K562 (cell line): ENCODE measurements at regions not wholly inside any gene's neighbourhood (a gene's known extent, or its start where the extent isn't known, plus 50 kb on each side); places are given as distances from the start of the nearest gene placed in this dataset.

ENCODE experiments used
- ATAC-seq: fragments of 200-7000 bp; cut with Tn5 transposase; 3 replicates; pipeline ENCODE4 v1.9.1; 2020; ENCODE audit warnings: moderate library complexity
- BruUV-seq: library from RNA; stranded (reverse); fragments of 400-500 nt; replicated peaks from 2 replicates; lab custom pipeline; 2021; lab: Mats Ljungman, UMichigan
- CTCF ChIA-PET: fragments of 300-600 bp; formaldehyde crosslinking; extraction: SDS; loops from one replicate; lab custom pipeline; 2021; ENCODE audit warnings: low intra/inter-chr PET ratio; lab: Yijun Ruan, JAX
- POLR2A ChIA-PET: fragments of 300-600, 350-650 bp; sonication (Branson Sonifier 250); formaldehyde crosslinking; extraction: SDS; loops from one replicate; lab custom pipeline; 2021; ENCODE audit warnings: antibody characterized with exemption, inconsistent platforms; lab: Yijun Ruan, JAX
- DNase-seq, 4 experiments: peaks; one replicate each; pipeline versions ENCODE4 v3.0.0 to v3.0.0-alpha.2; 2011 to 2018; ENCODE audit warnings: low spot score in 3 of 4, mixed read lengths in 3 of 4; ENCODE audit errors: extremely low read depth in 1 of 4
- FAIRE-seq: peaks from 2 replicates; lab custom pipeline; 2011; peaks lifted over from hg19 to GRCh38; lab: Jason Lieb, UNC
- H2AFZ ChIP-seq: 2 replicates; pipeline ENCODE4 v1.6.0; 2011; ENCODE audit warnings: low read depth, low read length, control low read depth, inconsistent platforms
- H3K27ac ChIP-seq: fragments of 200-600 bp; 3 replicates; pipeline ENCODE4 v1.8.0; 2011; ENCODE audit warnings: low read depth, mild to moderate bottlenecking, control low read depth, inconsistent platforms, low read length, moderate library complexity, mixed read lengths; ENCODE audit errors: extremely low read depth
- H3K27me3 ChIP-seq, 2 experiments: fragments of 300-600 bp in 1 of 2; 2 replicates in 1 of 2; 3 replicates in 1 of 2; pipeline versions ENCODE4 v1.6.0 to v1.8.0; 2011; ENCODE audit warnings: inconsistent platforms in 2 of 2, low read length in 2 of 2, mild to moderate bottlenecking in 1 of 2, mixed read lengths in 1 of 2, moderate library complexity in 1 of 2; ENCODE audit not compliant: control insufficient read depth in 2 of 2, insufficient read depth in 2 of 2
- H3K36me3 ChIP-seq: fragments of 300-600 bp; 3 replicates; pipeline ENCODE4 v1.8.0; 2011; ENCODE audit warnings: mild to moderate bottlenecking, low read length, inconsistent platforms; ENCODE audit not compliant: control insufficient read depth, insufficient read depth
- H3K4me1 ChIP-seq, 2 experiments: fragments of 200-600 bp in 1 of 2; replicated peaks in 1 of 2; 2 replicates in 1 of 2; 3 replicates in 1 of 2; pipeline versions ENCODE4 v1.5.1 to v1.8.0; 2011; ENCODE audit warnings: inconsistent platforms in 2 of 2, low read length in 2 of 2, mild to moderate bottlenecking in 1 of 2, mixed read lengths in 1 of 2, moderate library complexity in 1 of 2; ENCODE audit not compliant: control insufficient read depth in 2 of 2, insufficient read depth in 2 of 2
- H3K4me2 ChIP-seq: 2 replicates; pipeline ENCODE4 v1.6.1; 2011; ENCODE audit warnings: low read length, control low read depth, inconsistent platforms, mixed read lengths; ENCODE audit not compliant: insufficient read depth
- H3K4me3 ChIP-seq: fragments of 200-600 bp; sonication (generic), shearing (Covaris generic); 2 replicates; pipeline ENCODE4 v1.5.1; 2016; ENCODE audit warnings: control low read depth, inconsistent platforms
- H3K79me2 ChIP-seq: fragments of 200-600 bp; 3 replicates; pipeline ENCODE4 v1.8.0; 2011; ENCODE audit warnings: low read length, inconsistent platforms; ENCODE audit not compliant: control insufficient read depth, insufficient read depth
- H3K9ac ChIP-seq, 2 experiments: 2 replicates each; pipeline versions ENCODE4 v1.6.0 to v1.6.1; 2011; ENCODE audit warnings: low read depth in 2 of 2, low read length in 2 of 2, control low read depth in 1 of 2, inconsistent platforms in 1 of 2, mild to moderate bottlenecking in 1 of 2, mixed read lengths in 1 of 2; ENCODE audit not compliant: insufficient read depth in 1 of 2
- H3K9me1 ChIP-seq: one replicate; pipeline ENCODE4 v1.6.0; 2011; ENCODE audit warnings: inconsistent platforms, mild to moderate bottlenecking, low read length, moderate library complexity; ENCODE audit not compliant: control insufficient read depth, insufficient read depth
- H3K9me3 ChIP-seq: replicated peaks from 2 replicates; pipeline ENCODE4 v1.5.1; 2011; ENCODE audit warnings: low read depth, low read length, inconsistent platforms; ENCODE audit not compliant: control insufficient read depth, insufficient read depth
- H4K20me1 ChIP-seq: replicated peaks from 2 replicates; pipeline ENCODE4 v1.6.1; 2011; ENCODE audit warnings: low read length, inconsistent platforms, mixed read lengths; ENCODE audit not compliant: control insufficient read depth, insufficient read depth
- ARID1B ChIP-seq: fragments of 450-650 bp; IDR thresholded peaks from 2 replicates; pipeline ENCODE4 v1.6.1; 2016; ENCODE audit warnings: antibody characterized with exemption, mild to moderate bottlenecking, inconsistent platforms
- BCL6 ChIP-seq: fragments of 250-450 bp; sonication (Bioruptor Pico); IDR thresholded peaks from 2 replicates; pipeline ENCODE4 v1.4.0; 2020
- CREB1 ChIP-seq, 2 experiments: sonication (generic) in 1 of 2; formaldehyde crosslinking in 1 of 2; IDR thresholded peaks; 2 replicates each; pipeline versions ENCODE4 v1.6.1 to v1.8.0; 2012 to 2022; ENCODE audit warnings: inconsistent platforms in 1 of 2, mild to moderate bottlenecking in 1 of 2, missing genetic modification reagents in 1 of 2, moderate library complexity in 1 of 2
- FOXK1 ChIP-seq: sonication (generic); formaldehyde crosslinking; IDR thresholded peaks from 2 replicates; pipeline ENCODE4 v1.8.0; 2022; ENCODE audit warnings: missing genetic modification reagents, mild to moderate bottlenecking, borderline replicate concordance
- NR4A1 ChIP-seq, 2 experiments: fragments of 250-450 bp in 1 of 2; fragments of 450-650 bp in 1 of 2; sonication (Bioruptor Pico) in 1 of 2; IDR thresholded peaks; 2 replicates each; pipeline versions ENCODE4 v1.4.0 to v1.6.1; 2016 to 2020; ENCODE audit warnings: mild to moderate bottlenecking in 2 of 2, missing compliant biosample characterization in 1 of 2, missing genetic modification characterization in 1 of 2, moderate library complexity in 1 of 2
- SMAD4 ChIP-seq: fragments of 250-450 bp; sonication (Bioruptor Pico); conservative IDR thresholded peaks from 2 replicates; pipeline ENCODE4 v1.8.0; 2021; ENCODE audit warnings: inconsistent platforms, mild to moderate bottlenecking, moderate library complexity
- ZNF212 ChIP-seq: fragments of 450-650 bp; formaldehyde crosslinking; IDR thresholded peaks from 2 replicates; pipeline ENCODE4 v1.4.0; 2020; ENCODE audit warnings: mild to moderate bottlenecking
- WGBS: fragments of 100-300 bp; shearing (Covaris generic); methylation state at CpG from one replicate; pipeline ENCODE4 v1.1.6; 2016; ENCODE audit warnings: low coverage, mixed read lengths; ENCODE audit not compliant: insufficient coverage; ENCODE audit errors: missing lambda C conversion rate; 5-methylcytosine and 5-hydroxymethylcytosine counted together
- in situ Hi-C: fragments of 300-500 bp; cut with MboI; formaldehyde crosslinking; loops from 4 replicates; pipeline ENCODE4 v1.15.0; 2018; ENCODE audit warnings: inconsistent platforms, mixed read lengths
- intact Hi-C: fragments of 100-400 bp; cut with micrococcal nuclease; formaldehyde crosslinking; loops from 2 replicates; pipeline ENCODE4 v1.14.2; 2022
- TF ChIP-seq, protein P1 (sequence below): fragments of 250-450 bp; sonication (Bioruptor Pico); IDR thresholded peaks from 2 replicates; pipeline ENCODE4 v1.4.0; 2020; ENCODE audit warnings: borderline replicate concordance

DNA sequence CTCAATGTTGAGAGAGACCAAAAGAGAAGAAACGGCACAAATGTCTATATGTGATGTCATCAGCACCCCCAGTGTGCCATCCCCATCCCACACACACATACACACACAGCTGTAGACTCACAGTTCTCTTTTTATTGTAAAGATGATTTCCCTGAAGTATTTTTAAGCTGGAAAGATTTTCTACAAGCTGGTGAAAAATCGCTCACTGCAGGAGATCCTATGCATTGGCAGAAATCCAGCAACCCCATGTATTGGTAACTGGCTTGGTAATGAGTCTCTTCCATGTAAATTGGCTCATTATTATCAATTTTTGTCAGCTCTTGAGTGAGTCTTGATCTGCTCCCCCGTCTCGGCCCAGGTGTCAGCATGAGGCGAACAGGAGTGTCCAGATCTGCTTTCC is 107.1 kb upstream of the UQCRFS1 start (continued):
- TF ChIP-seq, protein P1, sequence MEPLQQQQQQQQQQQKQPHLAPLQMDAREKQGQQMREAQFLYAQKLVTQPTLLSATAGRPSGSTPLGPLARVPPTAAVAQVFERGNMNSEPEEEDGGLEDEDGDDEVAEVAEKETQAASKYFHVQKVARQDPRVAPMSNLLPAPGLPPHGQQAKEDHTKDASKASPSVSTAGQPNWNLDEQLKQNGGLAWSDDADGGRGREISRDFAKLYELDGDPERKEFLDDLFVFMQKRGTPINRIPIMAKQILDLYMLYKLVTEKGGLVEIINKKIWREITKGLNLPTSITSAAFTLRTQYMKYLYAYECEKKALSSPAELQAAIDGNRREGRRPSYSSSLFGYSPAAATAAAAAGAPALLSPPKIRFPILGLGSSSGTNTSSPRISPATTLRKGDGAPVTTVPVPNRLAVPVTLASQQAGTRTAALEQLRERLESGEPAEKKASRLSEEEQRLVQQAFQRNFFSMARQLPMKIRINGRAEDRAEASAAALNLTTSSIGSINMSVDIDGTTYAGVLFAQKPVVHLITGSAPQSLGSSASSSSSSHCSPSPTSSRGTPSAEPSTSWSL (CRISPR knock-in tag): no peak
- no peak for TF ChIP-seq BCL6 (CRISPR knock-in tag)

DNA sequence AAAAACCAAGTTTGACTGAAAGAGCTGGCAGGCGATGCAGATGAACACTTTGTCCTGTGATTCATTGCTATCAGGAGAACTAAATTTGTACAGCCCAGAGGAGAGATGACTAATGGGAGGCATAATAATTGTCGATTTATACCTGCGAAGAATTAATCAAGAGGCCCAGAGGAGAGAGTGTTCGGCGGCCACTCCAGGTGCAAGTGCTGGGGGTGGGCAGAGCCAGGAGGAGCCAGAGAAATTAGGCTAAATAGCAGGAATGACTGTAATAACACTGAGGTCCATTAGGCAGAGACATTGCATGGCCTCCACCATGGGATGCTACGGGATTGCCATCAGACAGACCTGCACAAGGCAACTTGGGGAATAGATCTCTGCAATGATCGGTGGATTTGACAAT is 107.7 kb upstream of the UQCRFS1 start:
- 0% methylated on average over 7 of the region's 7 CpGs for WGBS
- ATAC-seq: no peak

DNA sequence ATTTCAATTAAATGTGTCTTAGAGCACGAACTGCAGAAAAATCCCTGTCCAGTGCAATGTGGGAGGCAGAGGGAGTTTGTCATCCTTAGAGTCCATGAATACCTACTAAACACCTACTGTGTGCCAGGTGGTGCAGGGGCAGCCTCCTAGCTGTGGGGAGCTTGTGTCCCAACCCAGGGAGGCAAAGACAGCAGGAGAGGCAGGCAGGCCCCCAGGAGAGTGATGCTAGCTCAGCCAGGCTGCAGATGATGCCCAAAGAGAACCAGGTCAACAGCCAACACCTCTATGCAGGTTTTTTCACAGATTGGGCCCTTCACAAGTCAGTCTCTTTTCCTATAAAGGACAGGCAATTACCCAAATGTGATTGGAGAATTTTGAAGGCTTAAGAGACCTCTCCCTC is 108.2 kb upstream of the UQCRFS1 start:
- Histone ChIP-seq H3K9me3 (no peaks in the 10 kb centered on the region), H3K4me2 (no peak overlapping the region), H3K4me3 (no peak overlapping the region), H3K79me2 (no peaks in the 10 kb centered on the region), H3K36me3 (no peaks in the 10 kb centered on the region), H3K27ac (no peak overlapping the region), H4K20me1 (no peaks in the 10 kb centered on the region; the same call in 1 of the 2 replicates), H3K4me1 (no peaks in the 10 kb centered on the region), H3K9me1 (no peaks in the 10 kb centered on the region), H3K9ac (no peak overlapping the region), H3K27me3 (peaks cover 5 to 30% of the 10 kb centered on the region in 2 experiments; a peak in 3 of 5 replicates), H2AFZ (no peak overlapping the region)
- POLR2A ChIA-PET: no interaction called here
- FAIRE-seq (no peak), DNase-seq (no peak), ATAC-seq (no peak)
- in situ Hi-C loops (no loop called here), intact Hi-C loops (no loop called here)
- BruUV-seq: no TSS peak
- TF ChIP-seq ARID1B: no peak
- no peak for TF ChIP-seq NR4A1 (CRISPR knock-in tag; IDR thresholded peaks at IDR 0.05)
- TF ChIP-seq NR4A1 (tag; IDR thresholded peaks at IDR 0.05): no peak
- TF ChIP-seq ZNF212: no peak
- TF ChIP-seq SMAD4 (CRISPR knock-in tag): no peak
- TF ChIP-seq CREB1 (IDR thresholded peaks at IDR 0.05): no peak
- no peak for TF ChIP-seq CREB1 (CRISPR knock-in tag; IDR thresholded peaks at IDR 0.05)
- CTCF ChIA-PET: no interaction called here
- 0% methylated on average over 1 of the region's 1 CpG for WGBS

More for the DNA sequence above, 107.7 kb upstream of the UQCRFS1 start:
- intact Hi-C loops (no loop called here), in situ Hi-C loops (no loop called here)
- Histone ChIP-seq H3K27me3 (peaks cover 5 to 31% of the 10 kb centered on the region in 2 experiments; a peak in 3 of 5 replicates), H3K27ac (no peak overlapping the region), H3K9me3 (no peaks in the 10 kb centered on the region), H3K4me3 (no peak overlapping the region), H2AFZ (no peak overlapping the region), H3K4me1 (no peaks in the 10 kb centered on the region), H4K20me1 (no peaks in the 10 kb centered on the region; the same call in 1 of the 2 replicates), H3K36me3 (no peaks in the 10 kb centered on the region), H3K79me2 (no peaks in the 10 kb centered on the region), H3K4me2 (no peak overlapping the region), H3K9me1 (no peaks in the 10 kb centered on the region), H3K9ac (no peak overlapping the region)
- FAIRE-seq (no peak), DNase-seq (no peak)
- CTCF ChIA-PET: no interaction called here
- POLR2A ChIA-PET: no interaction called here
- no TSS peak for BruUV-seq
- TF ChIP-seq FOXK1 (CRISPR knock-in tag): no peak
